Fibroblast of peridontal ligament (primary cell): ENCODE measurements at regions not wholly inside any gene's neighbourhood (a gene's known extent, or its start where the extent isn't known, plus 50 kb on each side); places are given as distances from the start of the nearest gene placed in this dataset.
"Not testable (repeated sequence)": the region's sequence is repeated elsewhere in the genome, so short reads cannot be mapped to it uniquely, and the experiment has no call there.

Experiments used
- DNase-seq: peaks from one replicate; pipeline ENCODE4 v3.0.0-alpha.2; 2010; ENCODE audit errors: extremely low read depth

DNA sequence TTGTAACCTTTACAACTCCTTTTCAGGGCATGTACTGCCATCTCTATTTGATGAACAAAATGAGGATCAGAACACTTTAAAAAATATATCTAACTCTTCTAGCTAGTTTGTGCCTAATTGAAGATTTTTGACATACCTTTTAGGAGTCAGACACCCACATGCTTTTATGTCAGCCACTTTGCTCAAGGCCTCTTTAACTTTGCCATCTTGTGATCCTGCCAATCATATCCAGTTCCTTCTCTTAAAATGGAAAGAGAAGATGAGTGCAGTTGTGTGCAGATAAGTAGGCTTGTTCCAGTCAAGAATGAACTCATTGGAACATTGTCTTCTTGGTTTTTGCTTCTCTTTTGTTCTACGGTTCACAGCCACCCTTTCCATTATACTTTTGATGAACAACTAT lies 425.6 kb upstream of the TNC start:
- DNase-seq: no peak

DNA sequence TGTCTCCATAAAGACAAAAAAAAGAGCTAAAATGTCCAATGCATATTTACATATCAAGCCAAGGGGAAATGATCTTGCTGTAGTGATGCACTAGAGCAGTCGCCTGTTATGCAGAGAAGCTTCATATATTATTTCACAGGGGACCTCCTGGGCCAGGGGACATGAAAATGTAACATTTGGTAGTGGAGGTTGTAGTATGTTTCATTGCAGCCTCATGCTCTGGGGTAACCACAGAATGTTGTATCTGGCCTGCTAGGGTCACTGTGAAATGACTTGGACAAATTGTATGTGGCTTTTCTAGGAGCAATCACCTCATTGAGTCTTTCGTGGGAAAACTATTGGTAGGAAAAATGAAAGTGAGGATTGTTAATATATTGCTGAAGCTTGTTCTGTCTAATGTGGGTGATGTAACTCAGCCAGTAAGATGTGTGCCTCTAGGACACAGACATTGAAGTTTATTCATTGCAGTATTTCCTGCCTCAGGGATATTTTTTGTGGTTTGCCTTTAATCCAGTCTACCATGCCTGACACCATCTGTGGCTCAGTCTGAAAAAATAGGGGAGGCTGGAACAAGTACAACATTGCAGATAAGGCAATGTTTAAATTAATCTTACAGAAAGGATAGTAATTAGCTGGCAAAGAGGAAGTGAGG lies 430.8 kb upstream of the TNC start:
- peak; percentile 66 for DNase-seq

DNA sequence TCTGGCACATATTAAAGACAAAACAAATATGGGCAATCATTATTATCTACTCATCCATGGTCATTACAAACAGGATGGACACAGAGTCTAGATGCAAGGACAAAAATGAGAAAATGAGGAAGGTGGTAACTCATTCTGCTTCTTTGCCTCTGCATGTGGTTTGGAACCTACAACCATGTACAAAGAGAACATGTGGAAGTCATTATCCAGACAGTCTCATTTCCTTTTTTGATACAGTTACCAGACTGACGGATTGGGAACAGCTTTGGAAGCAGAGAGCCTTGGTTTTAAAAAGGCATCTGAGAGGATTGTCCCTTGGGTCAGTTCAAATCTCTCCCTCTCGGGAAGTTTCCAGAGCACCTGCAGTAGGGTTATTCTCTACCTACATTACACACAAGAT lies 433.4 kb upstream of the TNC start:
- peak; percentile 83 for DNase-seq

DNA sequence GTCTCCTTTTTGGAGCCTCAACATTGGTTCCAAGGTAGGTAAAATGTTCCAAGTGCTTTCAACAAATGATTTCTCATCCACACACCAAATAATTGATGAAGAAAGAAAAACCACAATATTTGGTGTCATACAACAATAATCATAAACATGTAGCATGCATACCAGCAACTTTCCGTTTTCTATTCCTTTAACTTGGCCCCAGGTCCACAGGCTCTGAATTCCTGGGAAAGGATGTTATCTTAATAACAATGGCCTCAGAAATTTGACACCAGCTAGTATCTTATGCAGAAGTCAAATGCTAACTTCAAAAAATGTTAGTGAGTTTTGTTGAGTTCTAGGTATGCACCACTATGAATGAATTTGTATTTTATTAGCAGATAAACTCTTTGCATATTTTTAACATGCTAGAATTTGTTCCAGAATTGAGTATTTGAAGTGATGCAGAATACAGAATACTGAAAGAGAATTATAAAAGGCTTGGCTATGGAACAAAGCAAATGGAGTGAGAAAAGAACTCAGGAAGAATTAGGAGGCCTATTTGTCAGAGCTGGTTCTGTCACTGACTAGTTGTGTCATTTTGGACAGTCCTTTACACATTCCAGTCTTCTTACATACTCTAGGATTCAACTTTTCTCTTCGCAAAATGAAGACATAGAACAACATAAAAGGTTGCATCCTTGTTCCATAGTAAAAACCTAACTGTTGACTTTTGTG lies 435.3 kb upstream of the TNC start:
- DNase-seq: no peak

- no peak for DNase-seq
Observed at GRCh38 chr9:115556432-115556831, 438.5 kb upstream of the TNC start.

DNA sequence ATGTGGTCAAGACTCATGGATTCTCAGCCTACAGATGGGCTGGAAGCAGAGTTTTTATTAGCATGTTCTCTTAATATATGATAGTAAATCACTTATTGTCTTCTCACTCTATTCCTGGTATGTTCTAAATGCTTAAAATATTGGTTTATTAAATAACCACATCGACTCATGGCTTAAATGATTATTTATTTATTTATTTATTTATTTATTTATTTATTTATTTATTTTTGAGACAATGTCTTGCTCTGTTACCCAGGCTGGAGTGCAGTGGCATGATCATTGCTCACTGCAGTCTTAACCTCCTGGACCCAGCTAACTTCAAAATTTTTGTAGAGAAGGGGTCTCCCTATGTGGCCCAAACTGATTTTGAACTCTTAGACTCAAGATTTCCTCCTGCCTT lies 457.2 kb upstream of the TNC start:
- DNase-seq: no peak

DNA sequence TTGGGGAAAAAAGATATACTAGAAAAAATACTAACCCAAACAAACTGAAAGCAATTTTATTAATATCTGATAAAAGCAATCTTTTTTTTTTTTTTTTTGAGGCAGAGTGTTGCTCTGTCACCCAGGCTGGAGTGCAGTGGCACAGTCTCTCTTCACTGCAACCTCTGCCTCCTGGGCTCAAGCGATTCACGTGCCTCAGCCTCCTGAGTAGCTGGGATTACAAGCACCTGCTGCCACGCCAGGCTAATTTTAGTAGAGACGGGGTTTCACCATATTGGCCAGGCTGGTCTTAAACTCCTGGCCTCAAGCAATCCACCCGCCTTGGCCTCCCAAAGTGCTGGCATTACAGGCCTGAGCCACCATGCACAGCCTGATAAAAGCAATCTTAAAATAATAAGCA lies 467.5 kb upstream of the TNC start:
- not testable (repeated sequence) for DNase-seq

DNA sequence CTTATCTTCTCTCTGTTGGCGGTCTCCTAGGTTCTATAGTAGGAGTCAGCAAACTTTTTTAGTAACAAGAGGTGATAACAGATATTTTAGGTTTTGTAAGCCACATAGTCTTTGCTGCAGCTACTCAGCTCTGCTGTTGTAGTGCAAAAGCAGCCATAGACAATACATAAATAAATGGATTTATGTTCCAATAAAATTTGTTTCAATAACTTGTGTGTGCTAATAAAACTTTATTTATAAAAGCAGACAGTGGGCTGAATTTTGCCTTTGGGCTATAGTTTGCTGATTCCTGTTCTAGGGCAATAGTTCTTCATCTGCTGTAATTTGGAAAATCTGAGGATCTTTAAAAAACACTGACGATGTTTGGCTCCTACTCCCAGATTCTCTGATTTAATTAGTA lies 469.4 kb upstream of the TNC start:
- no peak for DNase-seq

DNA sequence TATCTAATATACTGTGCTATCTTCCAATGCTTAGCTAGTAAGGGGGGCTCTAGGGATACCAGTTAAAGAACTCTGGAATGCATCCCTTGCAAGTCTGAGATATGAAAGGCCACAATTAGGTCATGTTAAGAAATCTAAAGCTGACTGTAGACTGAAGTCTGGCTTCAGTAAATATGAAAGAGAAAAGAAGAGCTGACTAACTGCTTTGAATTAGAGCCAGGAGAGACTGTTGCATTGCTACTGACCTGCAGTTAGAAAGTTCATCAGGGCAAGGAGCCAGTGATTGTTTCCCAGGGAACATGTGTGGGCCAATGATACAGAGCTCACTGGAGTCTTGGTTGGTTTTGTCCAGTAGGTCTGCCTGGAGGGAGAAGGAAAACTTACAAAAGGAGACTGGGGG lies 472.1 kb upstream of the TNC start:
- peak; percentile 99 for DNase-seq

DNA sequence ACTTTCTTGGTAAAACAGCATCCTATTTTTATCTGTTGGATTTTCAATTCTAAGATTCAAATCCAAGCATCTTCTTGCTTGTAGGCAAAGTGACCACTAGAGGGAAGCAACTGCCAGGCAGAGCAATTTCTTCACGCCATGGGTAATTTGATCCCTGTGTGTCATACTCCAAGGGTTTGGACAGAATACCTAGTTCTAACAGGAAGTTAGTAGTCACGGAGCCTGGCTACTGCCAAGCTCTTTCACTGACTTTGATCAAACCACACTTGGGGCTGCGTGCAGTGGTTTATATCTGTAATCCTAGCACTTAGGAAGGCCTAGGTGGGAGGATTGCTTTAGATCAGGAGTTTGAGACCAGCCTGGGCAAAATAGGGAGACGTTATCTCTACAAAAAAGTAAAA lies 473.6 kb upstream of the TNC start:
- peak; percentile 100 for DNase-seq

DNA sequence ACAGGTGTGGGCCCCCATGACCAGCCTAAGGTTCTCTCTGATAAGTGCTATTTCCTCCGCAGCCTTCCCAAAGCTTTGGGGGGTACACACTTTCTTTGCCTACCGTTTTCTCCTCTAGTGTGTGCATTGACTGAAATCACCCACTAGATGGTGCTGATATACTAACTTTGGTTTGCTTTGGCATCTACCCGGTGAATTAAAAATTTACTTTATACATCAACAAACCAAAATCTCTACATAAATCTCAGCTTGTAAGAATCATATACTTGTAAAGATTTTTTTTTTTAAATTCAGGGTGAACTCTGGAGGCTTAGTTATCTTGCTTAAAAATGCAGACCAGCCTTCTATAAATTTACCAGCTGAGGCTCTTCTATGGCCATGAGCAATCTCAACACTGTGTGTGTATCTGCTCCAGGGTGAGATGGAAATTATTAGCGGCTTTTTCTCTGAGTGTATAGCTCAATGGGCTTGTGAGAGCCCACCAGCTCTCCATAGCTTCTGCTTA lies 475.7 kb upstream of the TNC start:
- DNase-seq: peak; percentile 86

GRCh38 chr9:115594557-115594956 lies 476.6 kb upstream of the TNC start:
- peak; percentile 65 for DNase-seq

DNA sequence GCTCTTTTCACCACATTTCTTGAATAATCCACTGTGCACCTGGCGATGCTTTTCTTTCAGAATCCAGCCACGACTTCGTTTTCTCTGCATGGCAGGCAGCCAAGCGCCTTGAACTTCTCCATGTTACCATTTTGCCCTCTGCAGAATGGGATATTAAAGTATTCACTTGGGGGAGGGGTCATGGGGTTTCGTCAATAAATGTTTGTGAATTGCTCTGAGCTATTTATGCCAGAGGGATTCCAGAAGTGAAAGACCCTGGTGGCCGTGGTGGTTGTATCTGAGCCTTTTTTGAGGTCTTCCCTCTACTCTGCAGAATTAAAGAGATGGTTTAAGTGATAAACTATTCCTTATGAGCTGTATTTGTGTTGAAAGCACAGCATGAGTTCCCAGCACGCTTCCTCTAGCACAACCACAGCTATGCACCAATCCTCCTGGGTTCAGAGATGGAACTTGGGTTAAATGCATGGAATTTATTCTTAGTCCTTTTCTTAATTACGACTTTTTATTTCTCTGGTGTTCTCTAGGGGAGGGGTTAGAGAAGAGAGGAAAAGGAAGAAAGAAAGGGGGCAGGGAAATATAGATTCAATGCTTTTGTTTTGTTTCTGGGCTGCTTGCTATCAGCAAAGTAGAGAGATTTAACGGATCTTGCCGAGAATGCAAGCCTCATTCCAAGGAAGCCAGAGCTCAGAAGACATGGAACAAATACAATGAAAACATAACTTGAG lies 478.2 kb upstream of the TNC start:
- peak; percentile 100 for DNase-seq

- DNase-seq: no peak
Observed at GRCh38 chr9:115596746-115597080, 478.8 kb upstream of the TNC start.

GRCh38 chr9:115597330-115597895 lies 479.5 kb upstream of the TNC start:
- peak; percentile 67 for DNase-seq

- no peak for DNase-seq
Observed at GRCh38 chr9:115598751-115599150, 480.8 kb upstream of the TNC start.

- peak; percentile 19 for DNase-seq
Observed at GRCh38 chr9:115599898-115600297, 481.9 kb upstream of the TNC start.

DNA sequence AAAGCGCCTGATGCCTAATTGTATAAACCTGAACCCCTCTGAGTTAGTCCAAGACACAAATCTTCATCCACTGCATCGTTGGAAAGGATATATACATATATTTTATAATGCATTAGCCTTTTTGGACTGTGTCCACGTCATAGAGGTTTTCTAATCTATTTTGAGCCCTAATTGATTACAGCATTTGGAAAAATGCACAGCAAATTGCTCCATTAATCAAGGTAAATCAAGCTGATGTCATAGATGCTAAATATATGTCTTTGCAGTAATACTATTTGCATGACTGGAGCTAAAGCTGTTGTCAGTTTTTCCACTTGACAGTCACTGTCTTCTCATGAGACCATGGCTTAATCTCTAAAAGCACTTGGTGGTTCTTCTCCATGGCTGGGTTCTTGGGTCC lies 483.5 kb upstream of the TNC start:
- no peak for DNase-seq

- peak; percentile 97 for DNase-seq
Observed at GRCh38 chr9:115604831-115605483, 487.0 kb upstream of the TNC start.

- DNase-seq: peak; percentile 65
Observed at GRCh38 chr9:115606838-115607237, 488.9 kb upstream of the TNC start.

GRCh38 chr9:115614326-115614999 lies 496.5 kb upstream of the TNC start:
- no peak for DNase-seq
